ENCODE measurements at regions not wholly inside any gene's neighbourhood (a gene's known extent, or its start where the extent isn't known, plus 50 kb on each side); places are given as distances from the start of the nearest gene placed in this dataset.

GRCh38 chr1:105326886-105327285 lies 1577.2 kb downstream of the AMY1C start:
- TF ChIP-seq Cebpa-rat (IDR thresholded peaks at IDR 0.05), result no peak
- Histone ChIP-seq H3K36me3 (no peaks in the 10 kb centered on the region), H3K27me3 (no peaks in the 10 kb centered on the region), H3K9me3 (replicated peaks in 1 of 11) (peaks cover 0 to 15% (median 0%) of the 10 kb centered on the region in 11 experiments; a peak in 5 of 22 replicates), H4K20me1 (no peaks in the 10 kb centered on the region), H3K9ac (no peak overlapping the region), H3K27ac (no peak overlapping the region), H3K4me1 (no peaks in the 10 kb centered on the region), H3K4me2 (no peak overlapping the region), H3K4me3 (no peak overlapping the region)

GRCh38 chr1:105337420-105337819 lies 1587.7 kb downstream of the AMY1C start:
- no peak overlapping the region for H3K27ac ChIP-seq
- no peaks in the 10 kb centered on the region for H3K36me3 ChIP-seq
- no peaks in the 10 kb centered on the region for H3K27me3 ChIP-seq
- no peaks in the 10 kb centered on the region for H3K9me3 ChIP-seq (replicated peaks in 1 of 11)
- H3K4me2 ChIP-seq, result no peak overlapping the region
- H4K20me1 ChIP-seq, result no peaks in the 10 kb centered on the region
- no peak overlapping the region for H3K4me3 ChIP-seq
- TF ChIP-seq Cebpa-rat (IDR thresholded peaks at IDR 0.05), result no peak
- no peak overlapping the region for H3K9ac ChIP-seq
- no peaks in the 10 kb centered on the region for H3K4me1 ChIP-seq

GRCh38 chr1:105343317-105343716 lies 1593.6 kb downstream of the AMY1C start:
- H4K20me1 ChIP-seq, result no peaks in the 10 kb centered on the region
- no peak overlapping the region for H3K9ac ChIP-seq
- no peak overlapping the region for H3K4me2 ChIP-seq
- no peak for TF ChIP-seq Cebpa-rat (IDR thresholded peaks at IDR 0.05)
- no peak overlapping the region for H3K4me3 ChIP-seq
- H3K9me3 ChIP-seq (replicated peaks in 1 of 11), result peaks cover 0 to 7% (median 0%) of the 10 kb centered on the region in 11 experiments; a peak in 2 of 22 replicates
- H3K4me1 ChIP-seq, result no peaks in the 10 kb centered on the region
- H3K36me3 ChIP-seq, result no peaks in the 10 kb centered on the region
- H3K27me3 ChIP-seq, result no peaks in the 10 kb centered on the region
- H3K27ac ChIP-seq, result no peak overlapping the region

GRCh38 chr1:105359457-105359856 lies 1609.8 kb downstream of the AMY1C start:
- Histone ChIP-seq H3K4me2 (no peak overlapping the region), H3K4me3 (no peak overlapping the region), H4K20me1 (no peaks in the 10 kb centered on the region), H3K4me1 (no peaks in the 10 kb centered on the region), H3K27ac (no peak overlapping the region), H3K27me3 (no peaks in the 10 kb centered on the region), H3K9ac (no peak overlapping the region), H3K36me3 (no peaks in the 10 kb centered on the region), H3K9me3 (replicated peaks in 1 of 11) (no peaks in the 10 kb centered on the region)
- TF ChIP-seq Cebpa-rat (IDR thresholded peaks at IDR 0.05), result no peak

- Histone ChIP-seq H3K4me2 (no peak overlapping the region), H3K9ac (no peak overlapping the region), H3K9me3 (replicated peaks in 1 of 11) (no peaks in the 10 kb centered on the region), H4K20me1 (no peaks in the 10 kb centered on the region), H3K27ac (no peak overlapping the region), H3K36me3 (no peaks in the 10 kb centered on the region), H3K4me3 (no peak overlapping the region), H3K27me3 (no peaks in the 10 kb centered on the region), H3K4me1 (no peaks in the 10 kb centered on the region)
- no peak for TF ChIP-seq Cebpa-rat (IDR thresholded peaks at IDR 0.05)
Measured at GRCh38 chr1:105362438-105362837, 1612.7 kb downstream of the AMY1C start.

GRCh38 chr1:105368446-105368845 lies 1618.7 kb downstream of the AMY1C start:
- no peaks in the 10 kb centered on the region for H3K27me3 ChIP-seq
- H3K9me3 ChIP-seq (replicated peaks in 1 of 11), result no peaks in the 10 kb centered on the region
- H3K4me1 ChIP-seq, result no peaks in the 10 kb centered on the region
- no peaks in the 10 kb centered on the region for H4K20me1 ChIP-seq
- H3K9ac ChIP-seq, result no peak overlapping the region
- H3K27ac ChIP-seq, result no peak overlapping the region
- TF ChIP-seq Cebpa-rat (IDR thresholded peaks at IDR 0.05), result no peak
- no peaks in the 10 kb centered on the region for H3K36me3 ChIP-seq
- no peak overlapping the region for H3K4me2 ChIP-seq
- no peak overlapping the region for H3K4me3 ChIP-seq

- no peak overlapping the region for H3K27ac ChIP-seq
- H3K4me3 ChIP-seq, result no peak overlapping the region
- H3K9ac ChIP-seq, result no peak overlapping the region
- no peak for TF ChIP-seq Cebpa-rat (IDR thresholded peaks at IDR 0.05)
- H4K20me1 ChIP-seq, result no peaks in the 10 kb centered on the region
- peaks cover 0 to 11% (median 7%) of the 10 kb centered on the region in 11 experiments; a peak in 7 of 22 replicates for H3K9me3 ChIP-seq (replicated peaks in 1 of 11)
- no peak overlapping the region for H3K4me2 ChIP-seq
- H3K4me1 ChIP-seq, result no peaks in the 10 kb centered on the region
- H3K27me3 ChIP-seq, result no peaks in the 10 kb centered on the region
- H3K36me3 ChIP-seq, result no peaks in the 10 kb centered on the region
Measured at GRCh38 chr1:105373681-105374080, 1624.0 kb downstream of the AMY1C start.

GRCh38 chr1:105386489-105386888 lies 1636.8 kb downstream of the AMY1C start:
- no peak overlapping the region for H3K27ac ChIP-seq
- TF ChIP-seq Cebpa-rat (IDR thresholded peaks at IDR 0.05), result no peak
- peaks cover 0 to 7% (median 0%) of the 10 kb centered on the region in 11 experiments; a peak in 3 of 22 replicates for H3K9me3 ChIP-seq (replicated peaks in 1 of 11)
- H3K4me1 ChIP-seq, result no peaks in the 10 kb centered on the region
- H3K4me3 ChIP-seq, result no peak overlapping the region
- no peaks in the 10 kb centered on the region for H4K20me1 ChIP-seq
- no peak overlapping the region for H3K9ac ChIP-seq
- no peaks in the 10 kb centered on the region for H3K27me3 ChIP-seq
- no peak overlapping the region for H3K4me2 ChIP-seq
- H3K36me3 ChIP-seq, result no peaks in the 10 kb centered on the region

- H4K20me1 ChIP-seq, result no peaks in the 10 kb centered on the region
- H3K9ac ChIP-seq, result no peak overlapping the region
- TF ChIP-seq Cebpa-rat (IDR thresholded peaks at IDR 0.05), result no peak
Measured at GRCh38 chr1:105396001-105396400, 1646.3 kb downstream of the AMY1C start.

GRCh38 chr1:105398909-105399308 lies 1649.2 kb downstream of the AMY1C start:
- no peak for TF ChIP-seq Cebpa-rat (IDR thresholded peaks at IDR 0.05)
- no peaks in the 10 kb centered on the region for H3K4me1 ChIP-seq
- H3K27ac ChIP-seq, result no peak overlapping the region
- no peaks in the 10 kb centered on the region for H4K20me1 ChIP-seq
- H3K4me2 ChIP-seq, result no peak overlapping the region
- peaks cover 0 to 22% (median 6%) of the 10 kb centered on the region in 11 experiments; a peak in 5 of 22 replicates for H3K9me3 ChIP-seq (replicated peaks in 1 of 11)
- no peak overlapping the region for H3K4me3 ChIP-seq
- H3K9ac ChIP-seq, result no peak overlapping the region
- no peaks in the 10 kb centered on the region for H3K36me3 ChIP-seq
- no peaks in the 10 kb centered on the region for H3K27me3 ChIP-seq

More at GRCh38 chr1:105396001-105396400, 1646.3 kb downstream of the AMY1C start:
- Histone ChIP-seq H3K36me3 (no peaks in the 10 kb centered on the region), H3K4me2 (no peak overlapping the region), H3K4me3 (no peak overlapping the region), H3K27ac (no peak overlapping the region), H3K9me3 (replicated peaks in 1 of 11) (peaks cover 0 to 22% (median 6%) of the 10 kb centered on the region in 11 experiments; a peak in 5 of 22 replicates), H3K4me1 (no peaks in the 10 kb centered on the region), H3K27me3 (no peaks in the 10 kb centered on the region)
